ENCODE measurements at regions not wholly inside any gene's neighbourhood (a gene's known extent, or its start where the extent isn't known, plus 50 kb on each side); places are given as distances from the start of the nearest gene placed in this dataset.

DNA sequence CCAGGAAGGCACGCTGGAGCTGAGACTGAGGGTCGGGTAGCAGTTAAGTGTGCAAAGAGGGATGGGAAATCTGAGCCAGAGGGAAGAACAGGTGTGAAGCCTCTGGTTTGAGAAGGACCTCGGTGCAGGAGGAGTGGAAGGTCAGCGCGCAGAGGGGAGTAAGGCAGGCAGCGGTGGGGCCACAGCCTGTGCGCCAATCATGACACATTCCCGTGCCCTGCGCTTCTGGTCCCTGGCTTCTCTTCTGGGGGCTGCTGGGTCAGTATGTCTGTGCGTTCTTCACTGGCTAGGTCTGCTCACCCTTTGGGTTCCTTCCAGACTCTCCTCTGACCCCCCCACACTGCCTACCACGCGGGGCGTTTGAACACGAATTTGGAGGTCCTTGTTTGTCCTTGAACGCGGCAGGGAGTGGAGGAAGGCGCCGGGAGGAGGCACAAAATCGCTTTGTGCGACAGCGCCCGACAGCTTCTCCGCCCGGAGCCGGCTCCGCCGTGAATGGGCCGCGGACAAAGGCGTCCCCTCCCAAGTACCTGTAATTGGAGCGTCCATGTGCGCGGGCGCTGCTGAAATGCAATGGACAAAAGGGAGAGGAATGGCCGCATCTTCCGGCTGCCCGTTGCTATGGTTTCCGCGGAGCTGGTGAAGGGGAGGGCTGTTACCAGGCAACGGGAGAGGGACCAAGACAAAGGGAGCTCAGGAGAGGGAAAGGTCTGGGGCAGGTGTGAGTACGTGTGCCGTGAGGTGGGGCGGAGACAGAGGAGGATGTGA lies 207.2 kb upstream of the SRRM4 start:
- no peak for DNase-seq

DNA sequence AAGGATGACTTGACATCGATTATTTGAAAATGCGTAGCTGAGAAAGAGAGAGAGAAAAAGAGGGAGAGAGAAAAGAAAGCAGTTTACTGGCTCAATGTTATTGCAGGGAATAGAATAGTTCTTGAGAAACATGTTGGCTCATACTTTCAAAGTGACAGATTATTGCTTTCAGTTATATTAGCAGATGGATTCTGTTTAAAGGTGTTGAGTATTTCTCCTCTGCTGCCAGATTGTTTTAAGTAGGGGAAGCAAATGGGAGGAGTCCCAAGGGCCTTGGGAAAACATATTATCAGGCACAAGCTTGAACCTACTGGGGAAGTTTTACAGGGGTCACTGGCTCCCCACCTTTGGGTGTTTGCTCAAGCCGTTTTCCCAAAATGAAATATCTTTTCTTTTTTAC lies 203.8 kb upstream of the SRRM4 start:
- no peak for DNase-seq

DNA sequence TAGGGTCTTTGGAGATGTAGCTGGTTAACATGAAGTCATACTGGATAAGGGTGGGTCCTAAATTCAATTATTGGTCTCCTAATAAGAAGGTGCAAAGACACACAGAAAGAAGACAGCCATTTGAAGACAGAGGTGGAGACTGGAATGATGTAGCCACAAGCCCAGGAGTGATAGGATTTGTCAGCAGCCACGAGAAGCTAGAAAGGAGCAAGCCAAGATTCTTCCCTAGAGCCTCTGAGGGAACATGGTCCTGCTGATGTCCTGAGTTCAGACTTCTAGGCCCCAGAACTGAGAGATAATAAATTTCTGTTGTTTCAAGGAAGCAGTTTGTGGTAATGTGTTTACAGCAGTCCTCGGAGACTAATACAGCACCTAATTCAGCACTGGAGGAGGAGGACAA lies 203.3 kb upstream of the SRRM4 start:
- no peak for DNase-seq

DNA sequence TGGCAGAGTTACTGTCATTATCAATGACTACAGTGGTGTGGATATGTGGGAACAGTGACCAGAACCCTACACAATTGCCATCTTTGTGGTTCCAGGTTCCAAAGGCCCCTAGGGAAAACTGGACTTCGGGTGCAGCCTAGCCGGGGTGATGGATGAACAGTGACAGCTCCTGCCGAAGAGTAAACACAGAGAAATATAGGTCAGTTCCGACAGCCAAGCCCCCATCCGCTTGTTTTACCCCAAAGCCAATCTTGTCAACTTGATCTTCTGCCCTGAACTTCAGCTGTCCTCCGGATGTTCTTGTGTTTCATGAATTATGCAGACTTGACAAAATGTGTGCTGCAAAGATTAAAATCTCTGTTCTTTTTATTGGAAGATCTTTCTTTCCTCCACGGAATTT lies 200.4 kb upstream of the SRRM4 start:
- no peak for DNase-seq

DNA sequence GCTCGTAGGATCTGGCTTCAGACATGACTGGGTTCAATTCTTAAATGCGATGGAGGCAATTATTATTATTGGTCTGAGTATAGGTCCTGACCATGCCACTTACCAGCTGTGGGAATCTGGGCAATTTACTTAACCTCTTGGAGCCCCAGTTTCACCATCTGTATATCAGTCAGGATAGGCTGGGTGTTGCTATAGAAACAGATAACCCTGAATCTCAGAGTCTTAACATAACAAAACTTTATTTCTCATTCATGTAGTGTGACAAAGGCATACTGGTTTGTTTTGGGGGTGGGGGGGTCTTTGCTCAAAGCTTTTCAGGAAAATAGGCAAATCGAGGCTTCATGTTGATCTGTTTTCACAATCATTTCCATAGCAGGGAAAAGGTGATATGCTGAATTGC lies 199.6 kb upstream of the SRRM4 start:
- no peak for DNase-seq

DNA sequence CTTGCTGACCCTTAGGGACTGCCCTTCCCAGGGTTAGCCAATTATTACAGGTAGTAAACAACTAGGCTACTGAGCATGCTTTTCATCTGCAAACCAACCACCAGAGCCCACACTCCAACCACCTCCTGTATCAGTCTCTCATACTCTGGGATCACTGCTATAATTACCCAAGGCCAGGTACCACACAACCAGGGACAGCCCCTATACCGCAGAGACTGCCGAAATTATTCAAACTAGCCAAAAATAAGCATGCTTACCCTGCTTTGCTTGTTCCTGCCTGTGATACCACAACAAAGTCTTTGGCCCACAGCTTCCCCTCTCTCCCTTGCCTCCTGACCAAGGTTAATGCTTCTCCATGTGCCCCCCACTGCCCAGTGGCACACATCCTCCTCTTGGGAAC lies 197.6 kb upstream of the SRRM4 start:
- DNase-seq = no peak

DNA sequence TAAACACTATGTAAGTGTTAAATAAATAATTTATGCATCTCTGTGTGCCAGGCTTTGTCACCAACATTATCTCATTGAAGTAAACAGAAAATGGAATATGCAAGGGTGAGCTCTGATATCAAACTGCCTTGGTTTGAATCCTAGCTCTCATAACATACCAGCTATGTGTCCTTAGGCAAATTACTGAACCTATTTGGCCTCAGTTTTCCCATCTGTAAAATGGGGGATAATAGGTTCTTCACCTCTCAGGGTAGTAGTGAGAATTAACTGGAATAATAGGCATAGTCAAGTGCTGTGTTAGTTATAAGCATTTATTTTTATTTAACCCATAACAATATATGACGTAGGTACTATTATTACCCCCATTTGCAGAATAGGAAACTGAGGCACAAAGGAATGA lies 190.8 kb upstream of the SRRM4 start:
- DNase-seq = no peak

DNA sequence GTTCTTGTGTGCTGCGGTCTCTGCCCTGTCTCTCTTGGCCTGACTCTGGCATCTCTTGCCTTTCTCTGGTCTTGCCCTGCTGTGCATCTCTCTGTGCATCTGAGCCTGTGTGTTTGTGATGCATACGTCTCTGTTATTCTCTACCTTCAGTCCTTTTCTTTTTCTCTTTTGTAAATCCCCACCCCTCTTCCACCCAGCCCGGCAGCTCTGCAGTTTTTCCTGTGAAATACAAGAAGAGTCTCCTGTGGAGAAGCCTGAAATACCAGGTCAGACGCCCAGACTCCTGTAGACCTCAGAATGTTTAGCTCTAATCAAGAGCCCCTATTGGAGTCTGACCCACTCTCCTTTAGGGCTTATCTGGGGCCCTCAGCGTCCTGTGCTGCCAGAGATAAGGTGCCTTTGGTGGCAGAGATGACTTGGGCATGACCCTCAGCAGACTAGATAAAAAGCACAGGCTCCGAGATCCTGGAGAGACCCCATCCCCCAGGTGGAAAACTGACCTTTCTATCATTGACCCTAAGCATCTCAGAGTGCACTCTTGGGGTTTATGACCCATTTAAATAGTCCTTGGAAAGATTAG lies 167.5 kb upstream of the SRRM4 start:
- no peak for DNase-seq

DNA sequence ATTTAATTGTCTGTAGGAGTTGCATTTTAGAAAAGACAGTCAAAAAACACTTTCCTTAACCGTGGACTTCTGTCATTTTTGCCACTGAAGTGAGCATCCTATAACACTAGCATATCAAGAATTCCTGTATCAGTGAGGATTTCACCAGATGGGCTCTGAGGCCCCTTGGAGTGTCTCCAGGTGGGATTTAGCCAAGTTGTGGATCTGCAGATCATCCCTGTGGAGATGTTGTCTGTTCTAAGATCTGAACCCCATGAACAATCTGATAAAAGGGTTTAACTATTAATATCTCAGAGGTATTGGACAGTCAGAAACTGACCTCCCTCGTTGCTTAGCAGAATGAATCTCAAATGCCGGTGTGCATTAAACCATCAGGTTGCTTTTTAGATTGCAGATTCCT lies 165.0 kb upstream of the SRRM4 start:
- no peak for DNase-seq

DNA sequence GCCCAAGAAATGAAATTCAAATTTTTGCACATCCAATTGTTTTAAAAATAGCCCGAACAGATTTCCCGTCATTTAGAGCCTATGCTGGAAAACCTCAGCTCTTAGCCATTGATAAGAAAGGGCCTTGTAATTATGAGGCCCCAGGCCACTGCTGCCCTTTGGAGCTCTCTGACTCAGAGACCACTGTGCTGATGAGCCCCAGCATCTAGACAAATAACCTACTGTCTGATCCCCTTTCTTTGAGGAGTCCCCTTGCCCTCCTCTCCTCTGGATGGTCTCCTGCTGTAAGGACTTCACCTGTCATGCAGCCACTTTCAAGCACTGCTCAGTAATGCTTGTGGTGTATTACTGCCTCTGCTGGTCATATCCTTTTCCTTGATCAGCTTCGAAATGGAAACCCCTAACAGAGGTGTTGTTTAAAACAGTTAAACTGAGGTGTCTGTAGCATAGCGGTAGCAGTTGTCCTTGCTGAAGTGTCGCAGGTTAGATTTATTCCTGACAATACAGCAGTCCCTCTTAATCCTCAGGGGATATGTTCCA lies 159.9 kb upstream of the SRRM4 start:
- DNase-seq = no peak

DNA sequence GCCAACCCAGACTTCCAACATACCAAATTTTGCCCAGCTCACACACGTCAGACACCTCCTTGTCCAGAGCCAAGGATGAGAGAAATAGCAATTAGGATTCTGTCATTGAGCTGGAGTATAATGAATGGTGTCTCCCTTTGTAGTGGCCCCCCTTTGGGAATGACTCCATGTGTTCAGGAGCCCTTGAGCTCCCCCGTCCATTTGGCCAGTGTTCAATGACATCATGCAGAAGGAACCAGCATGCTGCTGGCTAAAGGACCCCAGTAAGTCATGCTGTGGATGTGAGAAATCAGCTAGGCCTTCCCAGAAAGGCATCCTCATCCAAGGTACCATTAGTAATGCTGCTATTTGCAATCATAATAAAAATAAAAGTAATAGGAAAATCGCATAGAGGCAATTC lies 158.8 kb upstream of the SRRM4 start:
- no peak for DNase-seq

DNA sequence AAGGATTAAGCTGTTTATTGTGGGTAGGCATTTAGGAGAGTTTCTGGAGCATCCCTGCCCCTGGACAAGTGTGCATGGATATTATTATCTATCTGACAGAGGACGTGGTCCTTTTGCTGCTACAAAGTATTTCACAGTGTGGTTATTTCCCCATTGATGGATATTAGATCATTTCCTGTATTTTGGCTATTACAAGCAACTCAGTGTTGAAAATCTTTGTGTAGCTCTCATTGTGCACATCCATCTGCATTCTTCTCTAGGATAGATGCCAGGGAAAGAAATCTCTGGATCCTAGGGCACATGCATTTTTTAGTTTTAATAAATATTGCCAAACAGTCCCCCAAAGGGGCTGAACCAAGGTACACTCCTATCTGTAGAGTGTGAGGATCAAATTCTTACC lies 154.3 kb upstream of the SRRM4 start:
- DNase-seq = no peak

DNA sequence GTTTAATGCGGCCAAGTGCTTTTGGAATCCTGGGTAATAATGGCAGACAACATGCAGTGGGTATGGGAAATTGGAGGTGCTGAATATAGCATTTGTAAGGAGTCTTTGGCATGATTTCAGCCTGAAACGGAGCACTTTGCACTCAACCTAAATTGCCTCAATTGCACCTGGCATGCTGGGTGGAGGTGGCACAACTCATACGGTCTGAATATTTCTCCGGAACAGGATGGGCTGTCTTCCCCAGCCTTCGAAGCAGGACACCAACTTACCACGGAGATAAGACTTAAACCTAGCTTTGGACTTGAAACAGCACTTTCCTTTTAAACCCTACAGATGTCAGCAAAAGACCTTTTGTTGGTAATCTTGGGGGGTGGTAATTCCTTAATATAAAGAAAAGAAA lies 153.7 kb upstream of the SRRM4 start:
- no peak for DNase-seq

DNA sequence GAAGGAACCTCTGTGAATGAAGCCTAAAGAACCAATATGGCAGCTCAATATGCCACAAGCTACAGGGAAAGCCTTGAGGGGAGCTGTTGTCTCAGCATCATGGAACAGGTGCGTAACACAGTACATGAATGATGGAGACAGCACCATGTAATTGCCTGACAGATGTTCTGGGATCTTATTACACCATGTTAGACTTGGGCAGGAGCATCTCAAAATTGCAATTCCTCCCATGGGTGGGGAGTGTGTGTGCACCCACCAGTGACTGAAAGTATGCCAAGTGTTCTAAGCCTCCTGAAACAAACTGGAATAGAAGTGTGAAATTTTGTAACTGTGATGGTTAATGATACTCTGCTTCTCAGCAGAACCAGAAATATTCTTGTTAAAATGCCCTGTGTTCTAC lies 151.0 kb upstream of the SRRM4 start:
- DNase-seq = no peak

DNA sequence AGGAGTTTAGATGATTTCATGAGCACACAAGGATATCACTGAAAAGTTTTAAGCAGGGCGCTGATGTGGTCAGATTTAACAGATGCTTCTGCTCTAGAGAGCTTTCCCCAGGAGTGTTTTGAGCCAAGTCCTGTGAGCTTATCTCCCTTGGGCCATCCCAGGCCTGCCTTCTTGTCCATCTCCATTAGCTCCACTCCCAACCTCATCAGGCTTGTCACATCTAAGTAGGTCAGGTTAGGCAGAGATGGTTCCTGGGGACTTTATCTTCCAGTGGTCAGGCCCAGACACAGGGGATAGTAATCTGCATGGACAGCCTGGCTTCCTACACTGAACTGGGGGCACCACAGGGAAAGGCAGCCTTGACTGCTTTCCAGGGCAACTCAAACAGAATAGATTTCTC lies 145.4 kb upstream of the SRRM4 start:
- DNase-seq = no peak

DNA sequence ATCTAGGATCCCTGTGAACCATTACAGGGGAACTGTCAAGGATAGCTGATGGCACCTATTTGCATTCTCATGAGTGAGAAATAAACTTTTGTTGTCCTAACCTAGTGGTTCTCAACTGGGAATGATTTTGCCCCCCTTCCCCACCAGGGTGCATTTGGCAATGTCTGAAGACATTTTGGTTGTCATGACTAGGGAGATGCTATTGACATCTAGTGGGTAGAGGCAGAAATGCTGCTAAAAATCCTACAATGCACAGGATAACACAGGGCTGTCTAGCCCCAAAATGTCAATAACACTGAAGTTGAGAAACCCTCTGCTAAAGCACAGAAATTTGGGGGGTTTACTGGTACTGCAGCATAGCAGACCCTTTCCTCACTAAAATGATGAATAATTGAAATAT lies 140.9 kb upstream of the SRRM4 start:
- no peak for DNase-seq

DNA sequence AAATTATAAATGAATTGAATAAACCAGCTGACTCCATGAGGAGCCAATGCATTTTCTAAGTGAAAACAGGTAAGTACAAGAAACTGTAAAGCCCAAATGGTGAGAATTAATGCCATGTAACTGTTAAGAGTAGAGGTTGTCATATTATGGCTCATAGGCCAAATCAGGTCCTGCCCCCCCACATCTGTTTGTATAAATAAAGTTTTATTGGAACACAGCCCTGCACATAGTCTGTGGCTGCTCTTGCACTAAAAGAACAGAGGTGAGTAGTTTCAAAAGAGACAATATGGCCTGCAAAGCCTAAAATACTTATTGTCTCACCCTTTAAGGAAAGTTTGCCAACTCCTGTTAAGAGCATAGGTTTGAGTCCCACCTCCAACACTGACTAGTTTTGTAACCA lies 140.5 kb upstream of the SRRM4 start:
- no peak for DNase-seq

DNA sequence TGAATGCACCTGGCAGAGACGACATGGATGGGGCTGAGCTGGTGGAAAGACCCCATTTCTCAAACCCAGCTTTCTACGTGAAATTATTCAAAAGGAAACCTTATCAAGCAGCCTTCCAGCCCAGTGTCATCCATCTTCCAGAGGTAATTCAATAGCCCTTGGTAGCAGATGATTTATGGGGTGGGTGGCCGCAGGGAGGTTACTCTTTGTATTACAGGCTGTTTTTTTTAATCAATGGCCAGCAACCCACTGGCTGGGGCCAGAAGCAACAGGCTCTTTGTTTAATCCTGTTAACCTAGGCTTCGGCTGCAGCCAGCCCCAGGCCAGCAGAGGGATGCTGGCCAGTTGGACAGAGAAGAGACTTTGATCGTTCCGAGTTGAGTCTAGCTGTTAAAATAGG lies 139.8 kb upstream of the SRRM4 start:
- no peak for DNase-seq

DNA sequence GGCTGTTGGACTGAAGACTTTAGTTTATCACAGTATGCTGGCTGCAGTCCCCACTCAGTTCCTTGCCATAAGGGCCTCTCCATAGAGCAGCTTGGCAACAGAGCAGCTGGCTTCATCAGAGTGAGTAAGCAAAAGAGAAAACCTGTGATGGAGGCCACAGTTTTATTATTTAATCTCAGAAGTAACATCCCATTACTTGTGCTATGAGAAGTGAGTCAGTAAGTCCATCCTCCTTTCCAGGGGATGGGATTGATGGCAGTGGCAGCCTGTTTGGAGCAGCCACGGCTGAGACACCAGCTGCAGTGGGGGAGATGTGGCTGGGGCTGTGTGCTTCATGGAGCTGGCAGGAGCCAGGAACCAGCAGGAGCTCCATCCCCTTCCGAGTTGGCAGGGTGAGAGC lies 138.5 kb upstream of the SRRM4 start:
- DNase-seq = no peak

DNA sequence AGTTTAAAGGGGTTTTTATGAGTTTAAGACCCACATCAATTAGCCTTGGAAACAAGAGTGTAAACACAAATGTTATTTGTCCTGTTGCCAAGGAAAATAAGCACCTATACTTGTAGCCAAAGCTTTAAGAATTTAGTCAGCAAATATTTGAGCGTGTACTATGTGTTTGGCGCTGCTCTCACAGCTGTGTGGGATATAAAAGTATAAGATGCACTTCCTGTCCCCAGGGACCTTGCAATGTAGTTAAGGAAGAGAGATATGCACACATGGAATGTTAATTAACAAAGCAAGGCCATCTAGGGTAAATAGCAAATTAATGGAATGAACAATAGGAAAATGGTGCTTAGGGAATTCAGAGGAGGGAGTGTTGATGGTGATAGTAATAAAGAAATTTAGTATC lies 134.9 kb upstream of the SRRM4 start:
- no peak for DNase-seq

DNA sequence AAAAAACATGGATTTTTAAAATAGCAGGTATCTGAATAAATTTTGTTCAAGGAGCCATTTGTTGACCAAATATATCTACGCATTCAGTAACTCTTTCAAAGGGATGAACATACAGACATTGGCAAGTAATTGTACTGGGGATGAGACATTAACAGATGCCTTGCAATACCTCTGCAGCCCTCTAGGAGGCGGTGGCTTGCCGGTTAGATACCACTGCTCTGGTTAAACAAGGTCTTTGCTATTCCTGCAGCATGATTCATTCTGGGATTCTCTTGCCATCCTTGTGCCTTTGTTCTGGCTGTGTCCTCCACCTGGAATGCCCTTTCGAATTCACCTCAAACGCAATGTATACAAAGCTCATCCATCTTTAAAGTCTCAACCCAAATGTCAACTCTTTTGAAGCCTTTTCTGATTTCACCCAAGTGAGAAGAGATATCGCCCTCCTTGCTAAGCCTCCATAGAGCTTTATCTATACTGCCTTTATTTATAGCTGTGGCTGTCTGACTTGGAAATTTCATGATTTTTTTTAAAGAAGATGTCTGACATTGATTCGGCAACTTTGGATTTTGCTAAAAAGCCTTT lies 131.0 kb upstream of the SRRM4 start:
- peak; percentile 1 for DNase-seq

DNA sequence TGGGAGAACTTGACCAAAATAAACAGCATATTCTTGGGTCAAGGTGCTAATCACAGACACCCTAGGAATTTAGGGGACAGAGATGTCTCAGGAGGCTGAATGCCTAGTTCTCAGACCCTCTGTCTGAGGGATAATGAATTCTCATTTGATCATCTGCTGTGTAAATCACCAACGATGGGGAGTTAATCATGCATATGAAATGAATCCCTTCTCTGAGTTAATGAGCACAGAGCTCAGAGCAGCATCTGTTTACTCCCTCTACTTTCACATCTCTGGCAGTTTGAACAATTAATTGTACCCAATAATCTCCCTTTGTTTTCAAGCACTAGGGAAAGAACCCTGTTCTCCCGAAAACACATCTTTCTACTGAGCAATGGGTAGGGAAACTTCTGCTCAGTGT lies 129.4 kb upstream of the SRRM4 start:
- DNase-seq = no peak

DNA sequence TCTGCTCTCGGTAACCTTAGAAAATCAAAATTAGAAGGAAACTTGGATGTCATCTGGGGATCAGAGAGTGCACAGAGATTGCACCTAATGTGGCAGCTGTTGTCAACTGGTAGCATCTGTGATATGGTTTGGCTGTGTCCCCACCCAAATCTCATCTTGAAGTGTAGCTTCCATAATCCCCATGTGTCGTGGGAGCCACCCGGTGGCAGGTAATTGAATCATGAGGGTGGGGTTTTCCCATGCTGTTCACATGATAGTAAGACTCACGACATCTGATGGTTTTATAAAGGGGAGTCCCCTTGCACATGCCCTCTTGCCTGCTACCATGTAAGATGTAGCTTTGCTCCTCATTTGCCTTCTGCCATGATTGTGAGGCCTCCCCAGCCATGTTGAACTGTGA lies 127.7 kb upstream of the SRRM4 start:
- peak; percentile 7 for DNase-seq

DNA sequence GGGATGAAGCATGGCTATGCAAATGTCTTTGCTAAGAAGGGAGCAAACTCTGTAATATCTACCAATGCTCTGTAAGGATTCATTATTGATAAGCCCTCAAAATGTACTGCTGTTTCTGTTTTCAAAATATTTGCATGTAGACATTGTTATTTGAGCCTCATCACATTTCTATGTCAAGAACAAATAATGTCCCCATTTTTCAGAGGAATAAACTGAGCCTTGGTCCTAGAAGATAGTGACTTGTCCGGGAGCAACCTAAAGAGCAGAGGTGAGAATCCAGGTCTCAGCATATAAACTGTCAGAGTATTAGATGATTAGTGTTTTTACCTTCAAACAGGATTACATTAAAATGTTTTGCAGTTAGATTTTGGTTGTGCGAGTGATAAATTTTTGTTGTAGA lies 125.5 kb upstream of the SRRM4 start:
- DNase-seq = no peak

Measured in dermis blood vessel endothelial cell (primary cell).